Suppressor macrophage (primary cell): ENCODE measurements at regions not wholly inside any gene's neighbourhood (a gene's known extent, or its start where the extent isn't known, plus 50 kb on each side); places are given as distances from the start of the nearest gene placed in this dataset.
A peak's percentile ranks its signal among the peaks of the same experiment; 100 is the strongest.

ENCODE experiments used
- DNase-seq, 4 experiments: peaks; one replicate each; pipeline ENCODE4 v3.0.0-alpha.2; 2020 to 2022

DNA sequence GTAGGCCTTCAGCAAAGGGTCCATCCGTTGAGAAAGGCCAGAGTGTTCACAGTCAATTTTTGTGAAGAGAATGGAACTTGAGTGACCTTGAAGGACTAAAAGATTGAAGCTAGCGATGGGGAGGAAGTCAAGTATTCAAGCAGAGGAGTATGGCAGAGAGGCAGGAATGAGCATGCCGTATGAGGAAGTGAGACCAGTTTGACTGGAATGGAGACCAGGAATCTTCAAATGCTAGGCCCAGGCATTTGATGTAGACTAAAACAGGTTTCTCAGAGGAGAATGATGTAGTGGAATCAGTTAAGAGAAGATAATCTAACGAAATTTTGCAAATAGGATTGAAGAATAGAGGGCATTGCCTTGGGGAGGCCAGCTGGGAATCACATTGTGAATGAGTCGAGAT lies 90.4 kb upstream of the SEMA6A start:
- no peak for DNase-seq

DNA sequence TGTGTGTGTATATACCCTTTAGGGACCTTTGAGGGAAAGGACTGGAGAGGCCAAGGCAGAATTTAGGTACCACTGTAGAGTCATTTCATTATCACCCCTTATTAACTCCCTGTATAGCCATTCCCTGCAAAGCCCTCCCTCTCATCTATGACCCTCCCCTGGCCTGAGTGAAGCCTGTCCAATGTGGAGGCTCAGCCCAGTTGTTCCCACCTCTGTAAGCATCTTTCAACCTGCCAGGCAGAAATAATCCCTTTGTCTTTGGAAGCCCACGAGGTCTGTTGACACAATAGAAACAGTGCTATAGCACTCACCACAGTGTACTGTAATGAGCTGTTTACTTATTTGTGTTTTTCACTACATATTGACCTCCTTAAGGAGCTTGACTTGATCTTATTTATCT lies 88.5 kb upstream of the SEMA6A start:
- DNase-seq = no peak

DNA sequence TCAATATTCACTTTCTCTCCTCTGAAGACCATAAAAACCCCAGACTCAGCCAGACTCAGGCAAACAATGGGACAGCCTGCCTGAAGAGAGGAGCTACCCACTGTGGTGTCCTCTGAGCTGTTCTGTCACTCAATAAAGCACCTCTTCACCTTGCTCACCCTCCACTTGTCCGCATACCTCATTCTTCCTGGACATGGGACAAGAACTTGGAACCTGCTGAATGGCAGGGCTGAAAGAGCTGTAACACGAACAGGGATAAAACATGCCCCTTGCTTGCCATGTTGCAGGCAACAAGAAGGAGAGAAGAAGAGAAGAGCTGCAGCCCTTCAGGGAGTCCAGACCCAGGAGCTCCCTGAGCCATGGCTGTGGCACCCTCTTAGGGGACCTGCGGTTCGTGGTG lies 86.8 kb upstream of the SEMA6A start:
- no peak for DNase-seq

DNA sequence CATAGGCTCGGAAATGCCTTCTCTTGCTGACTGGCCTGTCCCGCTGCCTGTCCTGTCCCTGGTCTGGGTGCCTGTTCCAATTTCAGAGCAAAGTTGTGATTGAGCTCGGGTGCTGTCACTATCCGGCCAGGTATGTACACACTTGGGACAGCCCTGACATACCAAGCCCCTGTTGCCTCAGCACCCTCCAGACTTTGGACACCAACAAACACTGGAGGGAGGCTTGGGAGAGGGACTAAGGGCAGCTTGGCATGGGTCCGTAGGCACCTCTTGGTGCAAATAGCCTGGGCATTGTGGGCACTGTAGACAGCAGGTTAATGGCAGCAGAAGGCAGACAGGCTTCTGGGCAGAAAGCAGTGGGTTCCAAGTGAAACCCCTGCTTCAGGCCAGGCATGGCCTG lies 86.3 kb upstream of the SEMA6A start:
- DNase-seq = no peak

DNA sequence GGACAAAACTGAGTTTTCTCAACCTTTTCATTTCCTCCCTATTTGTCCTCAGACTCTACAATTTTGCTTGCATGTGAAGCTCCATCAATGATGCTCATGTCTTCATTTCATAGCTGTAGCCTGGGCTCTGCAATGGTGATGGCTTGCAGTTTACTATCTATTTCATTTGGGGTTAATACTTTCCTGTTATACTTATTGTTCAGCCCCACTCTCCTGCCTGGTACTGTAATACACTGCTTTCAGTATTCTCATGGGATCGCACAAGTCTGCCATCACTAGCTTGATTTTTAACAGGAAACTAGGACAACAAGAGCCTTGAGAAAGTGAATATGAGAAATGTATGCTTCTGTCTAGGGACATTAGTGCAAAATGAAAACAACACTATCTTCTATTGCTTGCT lies 84.2 kb upstream of the SEMA6A start:
- no peak for DNase-seq

DNA sequence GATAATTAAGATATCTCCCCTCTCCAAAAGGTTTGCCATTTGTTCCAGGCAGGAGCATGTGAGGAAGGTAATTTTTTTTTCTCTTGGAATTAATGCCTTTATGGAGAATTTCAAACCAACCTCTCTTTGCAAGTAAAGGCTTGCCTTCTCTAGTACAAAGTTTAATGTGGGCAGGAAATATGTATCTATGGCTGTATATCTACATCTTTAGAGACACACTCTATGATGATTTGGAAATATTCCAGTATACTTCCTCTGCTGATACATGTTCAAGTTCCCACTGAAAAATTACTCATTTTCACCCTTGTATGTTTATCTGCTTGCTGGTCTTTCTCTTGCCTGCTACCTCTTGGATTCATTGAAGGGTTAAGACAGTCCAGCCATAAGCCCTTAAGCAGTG lies 83.5 kb upstream of the SEMA6A start:
- no peak for DNase-seq

DNA sequence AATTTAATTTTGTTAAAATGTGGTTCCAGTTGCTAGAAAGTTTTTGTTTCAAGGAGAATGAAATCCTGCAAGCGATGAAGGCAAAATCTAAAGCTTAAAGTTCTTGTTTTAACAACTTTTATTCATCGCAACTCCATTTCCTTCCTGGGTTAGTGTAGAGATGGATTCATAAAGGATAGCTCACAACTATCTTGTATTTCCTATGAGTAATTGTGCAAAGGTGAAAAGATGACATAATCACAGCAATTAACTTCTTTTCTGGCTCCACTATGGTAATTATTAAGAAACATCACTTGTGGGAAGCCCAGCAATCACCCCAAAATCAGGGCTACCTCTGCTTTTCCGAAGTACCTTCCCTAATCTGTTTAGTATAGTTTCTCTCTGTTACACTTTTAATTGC lies 80.8 kb upstream of the SEMA6A start:
- no peak for DNase-seq

DNA sequence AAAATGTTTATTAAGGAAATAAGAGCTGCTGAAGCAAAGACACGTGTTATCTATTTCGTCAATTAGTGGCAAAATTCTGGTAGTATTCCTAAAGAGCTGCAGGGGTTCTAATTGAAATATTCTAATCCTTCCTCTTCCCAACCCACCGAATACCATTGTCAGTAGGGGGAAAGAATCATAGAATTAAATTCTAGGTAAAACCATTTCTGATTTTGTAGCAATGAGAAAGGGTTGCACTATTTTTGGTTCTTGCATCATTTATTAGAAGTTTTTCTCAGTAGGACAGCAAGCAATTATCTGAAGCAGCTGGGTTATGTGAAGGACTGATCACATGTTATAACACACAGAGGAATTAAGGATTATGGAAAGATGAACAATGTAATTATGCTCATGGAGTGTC lies 80.3 kb upstream of the SEMA6A start:
- DNase-seq = no peak

DNA sequence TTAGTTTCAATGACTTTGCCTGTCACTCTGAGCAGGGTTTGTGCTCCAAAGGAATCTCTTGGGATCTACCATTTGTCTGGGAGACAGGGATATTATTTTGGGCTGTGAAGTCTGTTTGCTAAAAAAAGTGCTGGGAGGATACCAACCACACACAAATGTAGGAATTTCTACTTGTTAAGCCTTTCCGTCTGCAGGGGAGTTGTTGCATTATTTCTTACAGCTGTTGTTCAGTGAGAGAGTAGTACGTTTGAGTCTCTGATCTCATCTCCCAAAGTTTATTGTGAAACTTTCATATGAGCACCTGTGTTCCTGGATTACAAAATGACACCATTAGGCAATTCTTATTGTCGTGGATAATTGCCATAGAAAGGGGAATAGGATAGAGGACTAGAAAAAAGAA lies 78.3 kb upstream of the SEMA6A start:
- no peak for DNase-seq

DNA sequence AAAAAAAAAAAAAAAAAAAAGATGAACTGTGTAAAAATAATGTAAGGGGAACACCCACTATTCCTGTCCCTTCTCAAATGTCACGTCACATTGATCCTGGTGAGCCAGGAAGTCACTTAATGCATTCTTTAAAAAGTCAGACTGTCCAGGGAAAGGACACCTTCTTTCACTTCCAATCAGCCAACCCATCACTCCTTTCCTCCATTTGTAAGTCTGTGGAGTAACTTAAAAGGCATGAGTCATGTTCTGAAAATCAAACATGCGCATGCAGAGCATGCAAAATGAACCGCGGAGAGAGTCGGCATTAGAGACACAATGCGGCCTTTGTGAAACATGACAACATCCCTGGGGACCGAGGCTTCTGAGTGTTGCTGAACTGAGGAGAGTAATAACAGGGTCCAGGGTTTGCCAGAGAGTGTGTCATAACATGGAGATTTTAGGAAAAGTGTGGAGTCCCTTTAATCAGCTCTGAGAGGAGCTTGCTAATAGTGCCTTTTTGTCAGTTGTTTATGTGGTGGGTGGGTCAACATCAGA lies 77.6 kb upstream of the SEMA6A start:
- DNase-seq = no peak

DNA sequence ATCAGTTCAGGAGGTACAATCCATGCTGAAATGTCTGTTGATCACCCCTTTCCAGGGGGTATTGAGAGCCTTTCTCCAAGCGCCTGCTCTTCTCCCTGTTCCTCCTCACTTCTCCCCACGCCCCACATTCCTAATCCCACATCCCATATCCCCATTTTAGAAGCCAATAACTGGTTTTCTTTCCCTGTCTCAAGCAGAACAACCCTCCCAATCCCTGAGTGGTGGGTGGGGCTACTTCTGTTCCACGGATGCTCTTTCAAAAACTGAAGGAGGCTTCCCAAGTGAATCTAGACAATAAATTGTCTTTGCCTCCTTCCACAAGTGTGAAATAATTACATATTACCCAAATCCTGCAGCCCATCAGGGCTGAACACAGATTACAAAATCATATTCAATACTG lies 77.0 kb upstream of the SEMA6A start:
- no peak for DNase-seq

DNA sequence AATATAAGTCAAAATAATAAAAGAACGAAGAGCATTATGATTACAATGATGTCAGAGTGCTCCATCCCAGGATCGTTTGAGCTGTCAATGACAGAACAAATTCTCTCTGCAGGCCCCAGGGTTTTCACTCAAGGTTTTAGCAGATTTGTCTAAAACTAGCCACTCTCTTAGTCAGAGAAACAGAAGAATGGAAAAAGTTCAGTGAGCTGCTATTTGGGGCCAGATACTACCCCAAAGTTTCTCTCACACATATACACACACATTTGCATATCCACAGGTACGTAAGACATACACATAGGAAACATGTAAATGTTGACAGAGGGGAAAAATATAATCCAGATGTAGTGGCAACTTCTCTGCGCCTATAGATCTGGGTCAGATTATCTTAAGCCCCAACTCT lies 76.3 kb upstream of the SEMA6A start:
- no peak for DNase-seq

DNA sequence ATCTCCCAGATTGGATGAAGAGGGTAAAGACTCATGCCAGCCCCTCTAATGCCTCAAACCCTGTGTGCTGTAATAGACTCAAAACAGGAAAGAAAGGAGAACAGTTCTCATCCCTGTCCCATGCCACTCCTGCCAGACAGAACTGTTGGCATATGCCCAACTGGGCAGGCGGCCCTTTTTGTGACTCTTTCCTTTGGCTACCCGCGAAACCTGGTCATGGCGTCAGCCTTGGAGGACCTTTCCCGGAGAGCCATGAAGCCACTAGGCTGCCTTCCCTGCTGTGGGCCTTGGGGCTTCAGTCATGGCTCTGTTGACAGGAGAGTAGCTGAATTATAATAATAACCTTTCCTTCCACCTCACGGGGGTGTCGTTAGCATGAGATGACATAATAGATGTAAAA lies 75.9 kb upstream of the SEMA6A start:
- DNase-seq = no peak

DNA sequence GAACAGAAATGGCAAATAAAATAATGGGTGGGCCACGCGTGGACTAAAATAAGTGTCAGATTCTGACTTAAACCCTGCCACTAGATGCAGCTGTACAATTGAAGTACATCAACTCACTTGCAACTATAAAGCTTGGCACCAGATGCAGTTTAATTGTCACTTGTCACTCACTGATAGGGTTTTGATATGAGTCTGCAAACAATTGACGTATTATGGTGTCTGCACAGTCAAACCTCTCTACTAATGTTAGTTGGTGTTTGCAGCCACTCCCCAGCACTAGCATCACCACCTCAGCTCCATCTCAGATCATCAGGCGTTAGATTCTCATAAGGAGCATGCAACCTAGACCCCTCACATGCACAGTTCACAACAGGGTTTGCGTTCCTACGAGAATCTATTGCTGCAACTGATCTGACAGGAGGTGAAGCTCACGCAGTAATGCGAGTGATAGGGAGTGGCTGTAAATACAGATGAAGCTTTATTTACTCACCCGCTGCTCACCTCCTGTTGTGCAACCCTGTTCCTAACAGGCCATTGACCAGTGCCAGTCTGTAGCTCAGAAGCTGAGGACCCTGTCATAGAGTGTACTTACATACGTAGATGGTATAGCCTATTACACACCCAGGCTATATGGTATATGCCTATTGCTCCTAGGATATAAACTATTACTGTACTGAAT lies 72.1 kb upstream of the SEMA6A start:
- no peak for DNase-seq

DNA sequence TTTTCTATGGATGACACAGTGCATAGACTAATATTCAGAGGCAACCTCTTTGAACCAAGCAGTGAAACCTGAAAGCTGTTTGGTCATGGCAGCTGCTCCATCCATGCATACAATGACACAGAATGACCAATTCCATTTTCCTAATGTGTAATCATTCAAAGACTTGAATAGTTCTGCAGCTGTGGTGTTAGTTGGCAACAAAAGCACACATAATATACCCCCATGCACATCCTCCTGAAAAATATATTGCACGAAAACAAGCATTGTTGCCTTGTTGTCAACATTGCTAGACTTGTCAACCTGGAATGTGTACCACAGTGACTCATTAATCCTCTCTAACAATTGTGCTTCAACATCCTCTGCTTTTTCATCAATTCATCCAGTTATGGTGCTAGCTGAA lies 71.0 kb upstream of the SEMA6A start:
- no peak for DNase-seq

DNA sequence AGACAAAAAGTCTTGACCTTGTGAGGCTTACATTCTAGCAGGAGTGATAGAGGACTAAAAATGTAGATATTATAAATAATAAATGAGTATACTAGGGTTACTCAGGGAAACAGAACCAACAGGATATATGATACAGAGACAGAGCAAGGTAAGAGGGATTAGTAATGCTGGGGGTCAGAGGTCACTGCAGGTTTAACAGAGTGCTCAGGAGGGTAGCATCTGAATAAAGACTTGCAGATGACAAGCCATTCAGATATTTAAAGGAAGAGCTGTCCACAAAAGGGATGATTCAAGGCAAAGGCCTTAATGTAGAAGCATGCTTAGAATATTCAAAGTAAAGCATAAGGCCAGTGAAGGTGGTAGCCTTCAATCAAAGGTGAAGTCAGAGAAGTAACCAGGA lies 65.6 kb upstream of the SEMA6A start:
- no peak for DNase-seq

DNA sequence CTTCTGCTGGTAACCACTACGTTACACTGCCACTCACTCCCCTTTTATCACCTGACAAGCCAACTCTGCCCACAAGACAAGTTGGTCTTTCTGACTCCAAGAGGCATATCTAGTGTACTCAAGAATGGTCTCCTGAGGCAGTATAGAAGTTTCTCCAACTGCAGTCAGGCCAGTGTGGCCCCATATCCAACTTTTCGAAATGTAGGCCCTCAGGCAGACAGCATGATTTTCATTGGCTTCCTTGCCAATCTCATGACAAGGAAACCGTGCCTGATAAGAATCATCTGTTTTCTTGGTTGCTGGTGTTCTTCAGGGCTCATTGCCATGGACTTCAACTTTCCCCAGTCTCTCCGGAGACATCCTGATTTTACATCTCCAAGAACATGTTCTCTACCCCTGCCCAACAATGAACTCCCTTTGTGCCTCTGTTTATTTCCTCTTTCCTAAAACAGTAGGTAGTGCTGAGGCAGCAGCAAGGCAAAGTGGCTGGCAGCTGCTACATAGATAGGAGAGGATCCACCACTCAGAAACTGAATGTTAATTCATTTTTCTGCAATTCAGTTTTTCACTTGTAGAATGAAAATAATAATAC lies 62.6 kb upstream of the SEMA6A start:
- DNase-seq = no peak

DNA sequence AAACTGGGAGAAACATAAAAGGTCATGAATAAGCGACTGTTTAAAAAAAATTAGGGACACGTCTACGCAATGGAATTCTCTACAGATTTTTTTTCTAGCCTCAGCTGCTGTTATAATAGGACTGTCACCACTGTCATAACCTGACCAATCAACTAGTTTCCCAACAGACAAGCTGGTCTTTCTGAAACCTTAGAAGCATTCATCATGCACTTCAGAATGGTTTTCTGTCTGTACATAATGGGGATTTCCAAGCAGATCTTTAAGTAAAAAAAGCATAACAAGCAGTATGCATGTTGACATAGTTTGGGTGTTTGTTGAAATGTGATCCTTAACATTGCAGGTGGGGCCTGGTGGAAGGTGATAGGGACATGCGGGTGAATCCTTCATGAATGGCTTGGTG lies 58.3 kb upstream of the SEMA6A start:
- no peak for DNase-seq

DNA sequence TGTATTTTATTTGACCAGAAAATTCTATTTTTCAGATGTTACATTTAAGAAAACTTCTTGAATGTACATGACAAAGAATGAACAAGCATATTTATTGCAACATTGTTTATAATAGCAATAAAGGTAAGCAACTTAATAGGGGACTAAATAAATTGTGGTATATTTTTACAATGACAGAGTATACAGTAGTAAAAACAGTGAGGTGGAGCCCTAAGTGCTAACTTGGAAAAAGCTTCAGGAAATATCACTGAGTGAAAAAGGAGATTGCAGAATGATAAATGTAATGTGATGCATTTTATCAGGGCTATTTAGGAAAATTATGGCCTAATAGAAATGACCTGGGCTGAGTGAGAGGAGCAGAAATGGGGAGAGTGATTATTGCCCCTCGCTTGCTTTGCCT lies 56.5 kb upstream of the SEMA6A start:
- no peak for DNase-seq

DNA sequence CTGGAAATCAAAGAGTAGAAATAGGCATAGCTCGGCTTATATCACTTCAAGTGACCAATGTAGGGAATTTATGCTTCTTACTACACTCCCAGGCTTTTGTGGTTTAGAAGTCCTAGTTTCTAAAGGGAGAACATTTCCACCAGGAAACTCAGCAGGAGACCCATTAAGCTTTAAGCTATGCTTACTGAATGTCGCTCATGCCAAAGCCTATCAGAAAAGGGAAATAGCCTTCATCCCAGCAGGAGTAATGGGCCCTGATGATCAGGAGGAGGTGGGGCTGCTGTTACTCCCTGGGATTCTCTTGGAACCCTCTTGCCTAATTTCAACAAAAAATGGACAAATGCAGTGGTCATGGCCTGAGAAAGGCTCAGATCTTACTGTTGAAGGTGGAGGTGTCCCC lies 54.5 kb upstream of the SEMA6A start:
- DNase-seq = no peak

DNA sequence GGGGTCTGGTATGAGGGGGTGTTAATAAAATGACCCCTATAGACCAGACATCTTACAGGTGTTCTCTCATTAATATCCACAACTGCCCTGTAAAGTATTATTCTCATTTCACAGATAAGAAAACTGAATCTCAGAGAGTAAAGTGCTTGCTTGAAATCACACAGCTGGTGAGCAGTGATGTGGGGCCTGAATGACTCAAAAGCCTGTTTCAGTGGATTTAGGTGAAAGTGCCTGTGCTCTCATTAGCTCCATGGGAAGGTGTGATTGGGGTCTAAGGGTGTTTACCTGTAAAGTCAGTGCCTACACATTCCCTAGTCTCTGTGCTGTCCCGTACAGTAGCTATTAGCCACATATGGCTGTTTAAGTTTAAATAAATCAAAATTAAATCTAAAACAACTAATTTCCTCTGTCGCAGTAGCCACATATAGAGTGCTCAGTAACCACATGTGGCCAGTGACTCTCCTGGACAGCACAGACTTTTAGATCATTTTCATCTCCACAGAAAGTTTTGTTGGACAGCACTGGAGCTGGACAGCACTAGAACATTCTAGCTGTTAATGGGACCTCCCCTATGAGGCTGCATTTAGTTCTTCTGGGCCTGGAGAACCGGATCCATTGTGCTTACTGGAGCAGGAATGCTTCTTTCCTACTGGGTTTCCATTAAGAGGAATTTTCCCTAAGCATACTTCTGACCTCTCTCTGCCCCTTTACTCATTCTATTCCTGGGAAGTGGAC lies 52.5 kb upstream of the SEMA6A start:
- DNase-seq = no peak

DNA sequence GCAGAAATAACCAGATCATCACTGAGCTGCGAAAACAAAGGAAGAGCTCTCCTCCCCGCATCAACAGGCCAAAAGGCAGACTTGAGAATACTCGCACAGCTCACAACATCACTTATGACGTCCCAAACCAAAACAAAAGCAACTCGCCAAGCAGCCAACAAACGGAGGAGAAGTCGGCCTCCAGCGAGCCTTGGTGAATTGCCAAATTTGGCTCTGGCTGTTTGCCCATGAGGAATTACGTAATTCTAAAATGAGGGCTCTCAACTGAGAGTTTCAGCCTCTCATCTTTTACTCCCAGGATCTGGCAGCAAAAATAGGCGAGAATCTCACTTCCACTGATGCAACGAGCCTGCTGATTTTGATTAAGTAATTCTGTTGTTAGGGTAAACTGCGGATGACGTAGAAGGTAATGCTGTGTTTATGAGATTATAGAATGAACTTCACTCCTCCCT lies 51.7 kb upstream of the SEMA6A start:
- DNase-seq = peak; percentile 46 to 57 (median 50)
